ENCODE measurements at regions not wholly inside any gene's neighbourhood (a gene's known extent, or its start where the extent isn't known, plus 50 kb on each side); places are given as distances from the start of the nearest gene placed in this dataset.

DNA sequence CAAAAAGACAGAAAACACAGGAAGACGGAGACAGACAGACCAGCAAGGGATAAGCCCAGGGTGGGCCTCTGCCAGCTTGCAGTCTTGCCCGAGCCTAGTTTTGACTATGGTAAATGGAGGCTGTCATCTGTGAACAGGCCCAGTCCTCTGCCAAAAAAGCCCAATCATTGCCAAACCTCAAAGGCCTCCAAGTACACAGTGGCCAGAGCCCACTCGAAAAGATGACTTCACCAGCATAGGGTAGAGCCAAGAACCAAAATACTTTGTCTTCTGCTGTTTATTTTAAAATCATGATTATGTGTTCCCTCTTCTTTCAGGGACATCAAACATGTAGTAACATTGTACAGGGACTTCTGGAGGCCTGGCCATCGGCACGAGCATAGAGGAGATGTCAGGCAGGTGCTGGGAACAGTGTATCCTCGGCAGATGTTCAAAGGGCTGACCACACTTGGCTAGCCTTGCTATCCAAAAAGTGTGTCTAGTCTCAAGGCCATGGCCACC, 66.0 kb downstream of the TTC32 start:
- no peaks in the 10 kb centered on the region; a peak in 1 of 4 replicates for H3K4me1 Mint-ChIP-seq
- Histone ChIP-seq H3K56ac (ENCODE audit: insufficient read length, low read depth, low read length) (no peak overlapping the region), H3K4me2 (ENCODE audit: insufficient read depth, insufficient read length, low read length) (no peak overlapping the region), H3K27me3 (ENCODE audit: insufficient read depth, low read length) (no peaks in the 10 kb centered on the region), H3K79me1 (ENCODE audit: insufficient read depth, low read depth, low read length, poor library complexity, severe bottlenecking) (no peaks in the 10 kb centered on the region), H3K9me3 (ENCODE audit: control insufficient read depth, low read depth, low read length) (no peaks in the 10 kb centered on the region), H3K4me1 (ENCODE audit: insufficient read depth, low read length) (no peaks in the 10 kb centered on the region), H2BK15ac (ENCODE audit: low read depth, low read length) (no peak overlapping the region), H3T11ph (ENCODE audit: low read length) (no peak overlapping the region), H2BK5ac (ENCODE audit: insufficient read length, low read length) (no peak overlapping the region), H3K9ac (ENCODE audit: extremely low read depth, insufficient read length, low read length) (no peak overlapping the region), H2AFZ (ENCODE audit: low read length) (no peak overlapping the region), H3K4ac (ENCODE audit: low read depth, low read length) (no peak overlapping the region), H2BK120ac (ENCODE audit: low read depth, low read length, poor library complexity, severe bottlenecking) (no peak overlapping the region), H4K5ac (ENCODE audit: insufficient read length, low read depth, low read length) (no peak overlapping the region), H3K27ac (ENCODE audit: insufficient read length, low read depth, low read length) (no peak overlapping the region), H3K23me2 (ENCODE audit: insufficient read length, low read depth, low read length, poor library complexity, severe bottlenecking) (no peaks in the 10 kb centered on the region), H4K8ac (replicated peaks; ENCODE audit: insufficient read length, low read depth, low read length) (no peak overlapping the region), H3K79me2 (ENCODE audit: insufficient read depth, low read length) (no peaks in the 10 kb centered on the region), H3K23ac (ENCODE audit: insufficient read length, low read depth, low read length) (no peak overlapping the region), H3K14ac (ENCODE audit: insufficient read depth, low read length) (no peak overlapping the region), H2AK5ac (ENCODE audit: insufficient read length, low read length) (no peak overlapping the region), H2BK20ac (ENCODE audit: low read depth, low read length, poor library complexity, severe bottlenecking) (no peak overlapping the region), H2BK12ac (ENCODE audit: insufficient read length, low read depth, low read length) (no peak overlapping the region), H4K91ac (ENCODE audit: insufficient read length, low read depth, low read length) (no peak overlapping the region), H4K20me1 (ENCODE audit: control insufficient read depth, insufficient read depth, insufficient read length) (no peaks in the 10 kb centered on the region), H3K18ac (ENCODE audit: insufficient read length, low read depth, low read length) (no peak overlapping the region)
- H3K27ac Mint-ChIP-seq, result no peak overlapping the region
- no peaks in the 10 kb centered on the region for H3K36me3 Mint-ChIP-seq (ENCODE audit: insufficient read depth in 1 of 3, low read depth in 3 of 3)
- WGBS (ENCODE audit: extremely low coverage, insufficient read length, low lambda C conversion rate), result no CpG with 5 or more reads among the region's 6 CpGs
- DNase-seq, result no peak
- peaks cover 17% of the 10 kb centered on the region for H3K27me3 Mint-ChIP-seq (ENCODE audit: low read depth)
- no peak overlapping the region for H3K4me3 Mint-ChIP-seq
- H3K9me3 Mint-ChIP-seq, result no peaks in the 10 kb centered on the region
- TF ChIP-seq, protein P1, sequence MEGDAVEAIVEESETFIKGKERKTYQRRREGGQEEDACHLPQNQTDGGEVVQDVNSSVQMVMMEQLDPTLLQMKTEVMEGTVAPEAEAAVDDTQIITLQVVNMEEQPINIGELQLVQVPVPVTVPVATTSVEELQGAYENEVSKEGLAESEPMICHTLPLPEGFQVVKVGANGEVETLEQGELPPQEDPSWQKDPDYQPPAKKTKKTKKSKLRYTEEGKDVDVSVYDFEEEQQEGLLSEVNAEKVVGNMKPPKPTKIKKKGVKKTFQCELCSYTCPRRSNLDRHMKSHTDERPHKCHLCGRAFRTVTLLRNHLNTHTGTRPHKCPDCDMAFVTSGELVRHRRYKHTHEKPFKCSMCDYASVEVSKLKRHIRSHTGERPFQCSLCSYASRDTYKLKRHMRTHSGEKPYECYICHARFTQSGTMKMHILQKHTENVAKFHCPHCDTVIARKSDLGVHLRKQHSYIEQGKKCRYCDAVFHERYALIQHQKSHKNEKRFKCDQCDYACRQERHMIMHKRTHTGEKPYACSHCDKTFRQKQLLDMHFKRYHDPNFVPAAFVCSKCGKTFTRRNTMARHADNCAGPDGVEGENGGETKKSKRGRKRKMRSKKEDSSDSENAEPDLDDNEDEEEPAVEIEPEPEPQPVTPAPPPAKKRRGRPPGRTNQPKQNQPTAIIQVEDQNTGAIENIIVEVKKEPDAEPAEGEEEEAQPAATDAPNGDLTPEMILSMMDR (conservative IDR thresholded peaks at IDR 0.05), result no peak

Data from H9 (cell line).